Medulla oblongata (tissue), 1 donor: ENCODE measurements at regions not wholly inside any gene's neighbourhood (a gene's known extent, or its start where the extent isn't known, plus 50 kb on each side); places are given as distances from the start of the nearest gene placed in this dataset.

ENCODE experiments used
- DNase-seq: peaks from one replicate; pipeline ENCODE4 v3.0.0-alpha.2; 2015; ENCODE audit errors: extremely low spot score

- no peak for DNase-seq
These were observed 334.9 kb upstream of the NR2F2 start for GRCh38 chr15:95995375-95996168.

GRCh38 chr15:95996494-95996893 is 334.0 kb upstream of the NR2F2 start:
- no peak for DNase-seq

- no peak for DNase-seq
These were observed 331.6 kb upstream of the NR2F2 start for GRCh38 chr15:95998935-95999334.

- DNase-seq: no peak
These were observed 327.3 kb upstream of the NR2F2 start for GRCh38 chr15:96002890-96003859.

- no peak for DNase-seq
These were observed 324.6 kb upstream of the NR2F2 start for GRCh38 chr15:96005906-96006305.

- no peak for DNase-seq
These were observed 319.4 kb upstream of the NR2F2 start for GRCh38 chr15:96011136-96011535.

GRCh38 chr15:96014939-96015338 is 315.6 kb upstream of the NR2F2 start:
- no peak for DNase-seq

GRCh38 chr15:96019114-96019513 is 311.4 kb upstream of the NR2F2 start:
- no peak for DNase-seq

GRCh38 chr15:96020133-96020532 is 310.4 kb upstream of the NR2F2 start:
- DNase-seq: peak; percentile 89

- no peak for DNase-seq
These were observed 309.7 kb upstream of the NR2F2 start for GRCh38 chr15:96020797-96021196.

GRCh38 chr15:96023081-96023480 is 307.4 kb upstream of the NR2F2 start:
- DNase-seq: no peak

- DNase-seq: no peak
These were observed 303.0 kb upstream of the NR2F2 start for GRCh38 chr15:96027501-96027900.

- no peak for DNase-seq
These were observed 301.9 kb upstream of the NR2F2 start for GRCh38 chr15:96028620-96029019.

GRCh38 chr15:96029172-96029571 is 301.3 kb upstream of the NR2F2 start:
- DNase-seq: no peak

GRCh38 chr15:96031426-96032110 is 298.9 kb upstream of the NR2F2 start:
- no peak for DNase-seq

GRCh38 chr15:96035091-96035490 is 295.4 kb upstream of the NR2F2 start:
- DNase-seq: peak; percentile 16

GRCh38 chr15:96035635-96036034 is 294.9 kb upstream of the NR2F2 start:
- no peak for DNase-seq

- DNase-seq: no peak
These were observed 292.9 kb upstream of the NR2F2 start for GRCh38 chr15:96037584-96037983.

GRCh38 chr15:96038131-96038530 is 292.4 kb upstream of the NR2F2 start:
- DNase-seq: no peak

- no peak for DNase-seq
These were observed 291.9 kb upstream of the NR2F2 start for GRCh38 chr15:96038650-96039049.

GRCh38 chr15:96041982-96042733 is 288.3 kb upstream of the NR2F2 start:
- no peak for DNase-seq
